ENCODE measurements at regions not wholly inside any gene's neighbourhood (a gene's known extent, or its start where the extent isn't known, plus 50 kb on each side); places are given as distances from the start of the nearest gene placed in this dataset.

GRCh38 chr12:93080994-93081809 is 152.1 kb upstream of the EEA1 start:
- Mint-ChIP-seq H3K9me3 (peaks cover 0 to under 1% (median 0%) of the 10 kb centered on the region in 5 donors), H3K27ac (no peak overlapping the region), H3K27me3 (peaks cover 0 to 9% of the 10 kb centered on the region in 2 donors), H3K4me3 (no peak overlapping the region), H3K4me1 (no peaks in the 10 kb centered on the region), H3K36me3 (no peaks in the 10 kb centered on the region)
- Histone ChIP-seq H3K36me3 (ENCODE audit: insufficient read depth, low read length) (no peaks in the 10 kb centered on the region), H3K9me3 (ENCODE audit: low read length) (no peaks in the 10 kb centered on the region), H3K27me3 (ENCODE audit: insufficient read depth, low read length, poor library complexity, severe bottlenecking) (no peaks in the 10 kb centered on the region), H3K27ac (ENCODE audit: low read depth, low read length) (no peak overlapping the region), H3K4me1 (ENCODE audit: insufficient read depth, low read length) (no peaks in the 10 kb centered on the region), H3K4me3 (ENCODE audit: low read length) (no peak overlapping the region)
- DNase-seq: no peak
- ChIA-PET CTCF (no interaction called here), POLR2A (no interaction called here)

GRCh38 chr12:93081810-93082165 is 152.7 kb upstream of the EEA1 start:
- no peaks in the 10 kb centered on the region for H3K36me3 ChIP-seq (ENCODE audit: insufficient read depth, low read length)
- Mint-ChIP-seq H3K9me3 (peaks cover 0 to 6% (median 2%) of the 10 kb centered on the region in 5 donors), H3K27ac (no peak overlapping the region), H3K4me1 (no peaks in the 10 kb centered on the region), H3K27me3 (peaks cover 0 to 7% of the 10 kb centered on the region in 2 donors), H3K36me3 (peaks cover 0 to 2% (median 0%) of the 10 kb centered on the region in 3 donors), H3K4me3 (no peak overlapping the region)
- H3K9me3 ChIP-seq (ENCODE audit: low read length): no peaks in the 10 kb centered on the region
- no peak overlapping the region for H3K4me3 ChIP-seq (ENCODE audit: low read length)
- CTCF ChIA-PET: no interaction called here
- DNase-seq: no peak
- H3K27me3 ChIP-seq (ENCODE audit: insufficient read depth, low read length, poor library complexity, severe bottlenecking): no peaks in the 10 kb centered on the region
- H3K27ac ChIP-seq (ENCODE audit: low read depth, low read length): no peak overlapping the region
- POLR2A ChIA-PET: no interaction called here
- H3K4me1 ChIP-seq (ENCODE audit: insufficient read depth, low read length): no peaks in the 10 kb centered on the region

GRCh38 chr12:93085383-93086287 is 156.5 kb upstream of the EEA1 start:
- Mint-ChIP-seq H3K9me3 (peaks cover 2 to 6% (median 2%) of the 10 kb centered on the region in 5 donors), H3K36me3 (peaks cover 0 to 2% (median 0%) of the 10 kb centered on the region in 3 donors), H3K27me3 (peaks cover 0 to 7% of the 10 kb centered on the region in 2 donors), H3K4me1 (no peaks in the 10 kb centered on the region), H3K4me3 (no peak overlapping the region), H3K27ac (no peak overlapping the region)
- ChIA-PET CTCF (no interaction called here), POLR2A (no interaction called here)
- H3K4me3 ChIP-seq (ENCODE audit: low read length): no peak overlapping the region
- DNase-seq: no peak
- H3K9me3 ChIP-seq (ENCODE audit: low read length): no peaks in the 10 kb centered on the region
- H3K27me3 ChIP-seq (ENCODE audit: insufficient read depth, low read length, poor library complexity, severe bottlenecking): no peaks in the 10 kb centered on the region
- no peaks in the 10 kb centered on the region for H3K36me3 ChIP-seq (ENCODE audit: insufficient read depth, low read length)
- H3K27ac ChIP-seq (ENCODE audit: low read depth, low read length): no peak overlapping the region
- H3K4me1 ChIP-seq (ENCODE audit: insufficient read depth, low read length): no peaks in the 10 kb centered on the region

GRCh38 chr12:93086288-93086727 is 157.2 kb upstream of the EEA1 start:
- Histone ChIP-seq H3K9me3 (ENCODE audit: low read length) (no peaks in the 10 kb centered on the region), H3K36me3 (ENCODE audit: insufficient read depth, low read length) (no peaks in the 10 kb centered on the region), H3K27me3 (ENCODE audit: insufficient read depth, low read length, poor library complexity, severe bottlenecking) (no peaks in the 10 kb centered on the region), H3K4me1 (ENCODE audit: insufficient read depth, low read length) (no peaks in the 10 kb centered on the region), H3K4me3 (ENCODE audit: low read length) (no peak overlapping the region), H3K27ac (ENCODE audit: low read depth, low read length) (no peak overlapping the region)
- Mint-ChIP-seq H3K9me3 (peaks cover 2 to 6% (median 2%) of the 10 kb centered on the region in 5 donors), H3K27me3 (peaks cover 0 to 4% of the 10 kb centered on the region in 2 donors), H3K4me3 (no peak overlapping the region), H3K4me1 (no peaks in the 10 kb centered on the region), H3K36me3 (peaks cover 0 to 2% (median 0%) of the 10 kb centered on the region in 3 donors), H3K27ac (no peak overlapping the region)
- CTCF ChIA-PET: no interaction called here
- DNase-seq: no peak
- POLR2A ChIA-PET: no interaction called here

- H3K27ac ChIP-seq (ENCODE audit: low read depth, low read length): peak overlapping the region; percentile 20
- ChIA-PET POLR2A (no interaction called here), CTCF (interaction anchor here (1.0 kb wide), 1 partner anchor 10 kb away, joined by 4 read pairs; no protein-coding TSS in a partner anchor)
- peaks cover 0 to 2% (median 0%) of the 10 kb centered on the region in 3 donors for H3K36me3 Mint-ChIP-seq
- H3K9me3 Mint-ChIP-seq: peaks cover 2 to 6% (median 2%) of the 10 kb centered on the region in 5 donors
- no peak overlapping the region for H3K4me3 Mint-ChIP-seq
- H3K4me3 ChIP-seq (ENCODE audit: low read length): no peak overlapping the region
- DNase-seq: no peak
- H3K27me3 ChIP-seq (ENCODE audit: insufficient read depth, low read length, poor library complexity, severe bottlenecking): no peaks in the 10 kb centered on the region
- no peak overlapping the region for H3K27ac Mint-ChIP-seq
- peaks cover 0 to 2% of the 10 kb centered on the region in 2 donors for H3K27me3 Mint-ChIP-seq
- H3K9me3 ChIP-seq (ENCODE audit: low read length): no peaks in the 10 kb centered on the region
- H3K4me1 Mint-ChIP-seq: no peaks in the 10 kb centered on the region
- no peaks in the 10 kb centered on the region for H3K36me3 ChIP-seq (ENCODE audit: insufficient read depth, low read length)
- H3K4me1 ChIP-seq (ENCODE audit: insufficient read depth, low read length): no peaks in the 10 kb centered on the region
These were observed 158.9 kb upstream of the EEA1 start for GRCh38 chr12:93087840-93088610.

GRCh38 chr12:93089805-93090569 is 160.9 kb upstream of the EEA1 start:
- Mint-ChIP-seq H3K27me3 (no peaks in the 10 kb centered on the region), H3K4me3 (no peak overlapping the region), H3K4me1 (peaks cover 0 to 2% (median 0%) of the 10 kb centered on the region in 3 donors), H3K27ac (no peak overlapping the region), H3K9me3 (peaks cover 2 to 6% (median 2%) of the 10 kb centered on the region in 5 donors), H3K36me3 (peaks cover 0 to 2% (median 0%) of the 10 kb centered on the region in 3 donors)
- Histone ChIP-seq H3K36me3 (ENCODE audit: insufficient read depth, low read length) (no peaks in the 10 kb centered on the region), H3K27ac (ENCODE audit: low read depth, low read length) (no peak overlapping the region), H3K4me3 (ENCODE audit: low read length) (no peak overlapping the region), H3K9me3 (ENCODE audit: low read length) (no peaks in the 10 kb centered on the region), H3K27me3 (ENCODE audit: insufficient read depth, low read length, poor library complexity, severe bottlenecking) (no peaks in the 10 kb centered on the region), H3K4me1 (ENCODE audit: insufficient read depth, low read length) (no peaks in the 10 kb centered on the region)
- no peak for DNase-seq
- ChIA-PET POLR2A (no interaction called here), CTCF (no interaction called here)

- no peak for DNase-seq
These were observed 161.7 kb upstream of the EEA1 start for GRCh38 chr12:93090731-93091172.

More at GRCh38 chr12:93090731-93091172, 161.7 kb upstream of the EEA1 start:
- no peak overlapping the region for H3K27ac ChIP-seq (ENCODE audit: low read depth, low read length)
- Mint-ChIP-seq H3K36me3 (peaks cover 0 to 2% (median 0%) of the 10 kb centered on the region in 3 donors), H3K27me3 (no peaks in the 10 kb centered on the region), H3K4me3 (no peak overlapping the region), H3K9me3 (peaks cover 2 to 6% (median 2%) of the 10 kb centered on the region in 5 donors), H3K27ac (no peak overlapping the region), H3K4me1 (peaks cover 3 to 8% (median 5%) of the 10 kb centered on the region in 3 donors)
- no peaks in the 10 kb centered on the region for H3K9me3 ChIP-seq (ENCODE audit: low read length)
- ChIA-PET CTCF (no interaction called here), POLR2A (no interaction called here)
- no peaks in the 10 kb centered on the region for H3K27me3 ChIP-seq (ENCODE audit: insufficient read depth, low read length, poor library complexity, severe bottlenecking)
- H3K36me3 ChIP-seq (ENCODE audit: insufficient read depth, low read length): no peaks in the 10 kb centered on the region
- no peaks in the 10 kb centered on the region for H3K4me1 ChIP-seq (ENCODE audit: insufficient read depth, low read length)
- no peak overlapping the region for H3K4me3 ChIP-seq (ENCODE audit: low read length)
